Loucy (cell line): ENCODE measurements at regions not wholly inside any gene's neighbourhood (a gene's known extent, or its start where the extent isn't known, plus 50 kb on each side); places are given as distances from the start of the nearest gene placed in this dataset.

Experiments used
- CTCF ChIP-seq: fragments of 200-600 bp; sonication (generic); conservative IDR thresholded peaks from 2 replicates; pipeline ENCODE4 v1.5.1; 2014; ENCODE audit warnings: mild to moderate bottlenecking, antibody characterized with exemption, low read length
- EZH2phosphoT487 ChIP-seq: fragments of 200-600 bp; IDR thresholded peaks from 2 replicates; pipeline ENCODE4 v1.6.1; 2018; ENCODE audit warnings: antibody characterized with exemption, mild to moderate bottlenecking, moderate library complexity, borderline replicate concordance

- no peak for TF ChIP-seq CTCF
- TF ChIP-seq EZH2phosphoT487, result no peak
Observed at GRCh38 chr21:19704832-19705231, 1293.4 kb upstream of the NCAM2 start.
